Urinary bladder (tissue), 3 donors: ENCODE measurements at regions not wholly inside any gene's neighbourhood (a gene's known extent, or its start where the extent isn't known, plus 50 kb on each side); places are given as distances from the start of the nearest gene placed in this dataset.

ENCODE experiments used
- DNase-seq: peaks from one replicate; pipeline ENCODE4 v3.0.0-alpha.2; 2015; ENCODE audit errors: extremely low spot score
- H3K27ac ChIP-seq: one replicate; pipeline ENCODE4 v1.5.1; 2013; ENCODE audit warnings: low read depth, mild to moderate bottlenecking, moderate library complexity
- H3K36me3 ChIP-seq: one replicate; pipeline ENCODE4 v1.6.1; 2013; ENCODE audit warnings: mild to moderate bottlenecking, moderate library complexity; ENCODE audit not compliant: insufficient read depth
- H3K4me1 ChIP-seq: one replicate; pipeline ENCODE4 v1.6.1; 2013; ENCODE audit warnings: mild to moderate bottlenecking, moderate library complexity; ENCODE audit not compliant: insufficient read depth
- H3K4me3 ChIP-seq: one replicate; pipeline ENCODE4 v1.5.1; 2013; ENCODE audit warnings: low read depth, low read length
- WGBS: extraction: QIAGEN DNeasy Blood & Tissue Kit; methylation state at CpG from one replicate; pipeline ENCODE4 v1.1.7; 2013; 5-methylcytosine and 5-hydroxymethylcytosine counted together
- donor health status: healthy with polysubstance abuse.
- donor health status: healthy.

DNA sequence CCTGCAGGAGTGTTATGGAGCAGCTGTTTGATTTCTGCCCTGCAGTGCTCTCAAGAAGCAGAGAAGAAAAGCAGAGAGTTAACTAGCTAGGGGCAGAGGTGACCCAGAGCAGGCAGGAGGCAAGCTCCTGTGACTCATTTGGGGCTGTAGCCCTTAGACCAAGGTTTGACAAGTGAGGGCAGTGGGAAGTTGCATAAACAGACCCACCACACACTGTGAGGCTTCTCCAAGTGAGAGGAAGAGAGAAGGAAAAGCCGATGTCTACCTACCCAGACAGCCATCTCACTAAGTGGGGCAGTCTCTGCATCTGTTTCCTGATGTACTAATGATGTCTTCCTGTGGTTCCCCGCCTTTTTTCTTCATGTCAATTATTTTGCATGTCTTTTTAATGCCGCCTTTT is 159.9 kb upstream of the NR5A2 start:
- no peaks in the 10 kb centered on the region for H3K36me3 ChIP-seq
- WGBS = 65% methylated on average over 3 of the region's 3 CpGs
- no peak overlapping the region for H3K4me3 ChIP-seq
- no peak overlapping the region for H3K27ac ChIP-seq
- no peak for DNase-seq
- no peaks in the 10 kb centered on the region for H3K4me1 ChIP-seq

GRCh38 chr1:199868777-199869176 is 158.7 kb upstream of the NR5A2 start:
- Histone ChIP-seq H3K4me1 (no peaks in the 10 kb centered on the region), H3K36me3 (no peaks in the 10 kb centered on the region), H3K4me3 (no peak overlapping the region), H3K27ac (no peak overlapping the region)
- 59% methylated on average over 3 of the region's 3 CpGs for WGBS
- no peak for DNase-seq

DNA sequence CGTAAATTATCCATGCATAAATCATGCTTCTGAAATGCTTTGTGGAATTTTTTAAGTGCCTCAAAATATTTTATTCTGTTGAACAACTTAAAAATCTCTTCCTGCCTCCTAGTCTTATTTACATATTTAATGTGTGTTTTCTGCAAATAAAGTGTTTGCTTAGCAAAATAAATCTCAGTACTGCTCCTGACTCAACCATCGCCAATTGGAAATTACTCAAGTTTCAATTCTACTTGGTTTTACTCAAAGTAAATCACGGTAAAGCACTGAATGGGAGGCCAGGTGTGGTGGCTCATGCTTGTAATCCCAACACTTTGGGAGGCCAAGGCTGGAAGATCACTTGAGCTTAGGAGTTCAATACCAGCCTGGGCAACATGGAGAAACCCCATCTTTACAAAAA is 152.2 kb upstream of the NR5A2 start:
- Histone ChIP-seq H3K4me1 (no peaks in the 10 kb centered on the region), H3K27ac (no peak overlapping the region), H3K36me3 (no peaks in the 10 kb centered on the region), H3K4me3 (no peak overlapping the region)
- DNase-seq = no peak
- 86% methylated on average over 3 of the region's 3 CpGs for WGBS

DNA sequence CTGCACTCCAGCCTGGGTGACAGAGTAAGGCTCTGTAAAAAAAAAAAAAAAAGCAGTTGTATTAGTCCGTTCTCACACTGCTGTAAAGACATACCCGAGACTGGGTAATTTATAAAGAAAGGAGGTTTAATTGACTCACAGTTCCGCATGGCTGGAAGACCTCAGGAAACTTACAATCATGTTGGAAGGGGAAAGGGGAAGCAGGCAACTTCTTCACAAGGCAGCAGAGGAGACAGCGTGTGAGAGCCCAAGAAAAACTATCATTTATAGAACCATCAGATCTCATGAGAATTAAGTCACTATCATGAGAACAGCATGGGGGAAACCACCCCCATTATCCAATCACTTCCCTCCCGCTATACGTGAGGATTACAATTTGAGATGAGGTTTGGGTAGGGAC is 151.7 kb upstream of the NR5A2 start:
- no peaks in the 10 kb centered on the region for H3K36me3 ChIP-seq
- no peaks in the 10 kb centered on the region for H3K4me1 ChIP-seq
- DNase-seq = no peak
- H3K4me3 ChIP-seq = no peak overlapping the region
- no peak overlapping the region for H3K27ac ChIP-seq
- WGBS = 84% methylated on average over 6 of the region's 6 CpGs

DNA sequence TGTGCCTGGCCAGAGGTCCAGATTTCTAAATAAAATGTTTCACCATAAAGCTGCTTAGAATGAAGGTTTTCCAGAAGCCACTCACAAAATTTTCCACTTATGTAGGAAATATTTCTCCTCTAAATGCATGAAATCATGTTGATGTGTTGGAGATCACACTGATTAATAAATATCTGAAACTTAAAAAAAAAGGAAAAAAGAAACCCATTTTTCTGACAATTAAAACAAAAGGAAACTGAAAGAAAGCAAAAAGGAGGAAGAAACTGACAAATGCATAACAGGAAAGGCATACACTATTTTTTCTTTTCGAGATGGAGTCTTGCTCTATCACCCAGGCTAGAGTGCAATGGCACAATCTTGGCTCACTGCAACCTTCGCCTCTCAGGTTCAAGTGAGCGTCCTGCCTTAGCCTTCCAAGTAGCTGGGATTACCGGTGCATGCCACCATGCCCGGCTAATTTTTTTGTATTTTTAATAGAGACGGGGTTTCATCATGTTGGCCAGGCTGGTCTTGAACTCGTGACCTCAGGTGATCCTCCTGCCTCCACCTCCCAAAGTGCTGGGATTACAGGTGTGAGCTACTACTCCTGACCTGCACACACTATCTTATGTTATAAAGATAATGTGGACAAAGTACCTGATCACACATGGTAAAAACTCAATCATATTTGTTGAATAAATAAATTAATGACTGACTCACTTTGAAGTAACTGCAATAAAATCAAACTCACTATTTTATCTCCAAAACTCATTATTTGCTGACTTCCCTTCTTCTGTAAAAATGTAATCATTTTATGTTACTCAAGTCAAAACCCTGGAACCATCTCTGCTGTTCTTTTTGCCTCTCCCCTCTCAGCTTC is 149.8 kb upstream of the NR5A2 start:
- H3K27ac ChIP-seq = no peak overlapping the region
- no peaks in the 10 kb centered on the region for H3K4me1 ChIP-seq
- no peak overlapping the region for H3K4me3 ChIP-seq
- DNase-seq = no peak
- 85% methylated on average over 7 of the region's 7 CpGs for WGBS
- H3K36me3 ChIP-seq = no peaks in the 10 kb centered on the region

DNA sequence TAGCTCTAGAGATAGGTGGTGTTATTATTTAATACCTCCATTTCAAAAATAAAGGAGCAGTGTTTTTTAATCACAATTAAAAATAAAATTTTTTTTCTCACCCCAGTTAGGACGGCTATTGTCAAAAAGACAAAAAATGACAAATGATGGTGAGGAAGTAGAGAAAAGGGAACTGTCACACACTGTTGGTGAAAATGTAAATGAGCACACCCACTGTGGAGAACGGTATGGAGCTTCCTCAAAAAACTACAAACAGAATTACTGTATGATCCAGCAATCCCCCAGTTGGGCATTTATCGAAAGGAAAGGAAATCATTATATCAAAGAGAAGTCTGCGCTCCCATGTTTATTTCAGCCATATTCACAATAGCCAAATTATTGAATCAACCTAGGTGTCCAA is 148.7 kb upstream of the NR5A2 start:
- 77% methylated on average over 4 of the region's 4 CpGs for WGBS
- Histone ChIP-seq H3K36me3 (no peaks in the 10 kb centered on the region), H3K4me3 (no peak overlapping the region), H3K4me1 (no peaks in the 10 kb centered on the region), H3K27ac (no peak overlapping the region)
- DNase-seq = no peak

DNA sequence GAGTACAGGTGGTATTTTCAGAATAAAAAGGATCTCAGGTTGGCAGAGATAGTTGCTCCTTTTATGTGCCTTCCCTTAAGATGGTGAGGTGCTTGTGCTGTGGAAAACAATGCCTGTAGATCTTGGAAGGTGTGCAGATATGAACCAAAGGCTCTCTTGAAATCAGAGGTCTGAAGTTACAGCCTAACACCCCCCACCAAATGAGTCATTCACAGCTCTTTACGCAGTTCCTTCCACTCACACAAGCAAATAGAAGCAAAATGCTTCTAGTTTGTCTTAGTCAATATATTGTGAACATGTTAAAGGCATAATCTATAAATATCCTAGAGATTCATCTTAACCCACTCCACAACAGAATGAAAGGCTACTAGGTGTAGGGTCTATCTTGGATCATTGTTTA is 128.9 kb upstream of the NR5A2 start:
- 88% methylated on average over 1 of the region's 1 CpG for WGBS
- DNase-seq = no peak

DNA sequence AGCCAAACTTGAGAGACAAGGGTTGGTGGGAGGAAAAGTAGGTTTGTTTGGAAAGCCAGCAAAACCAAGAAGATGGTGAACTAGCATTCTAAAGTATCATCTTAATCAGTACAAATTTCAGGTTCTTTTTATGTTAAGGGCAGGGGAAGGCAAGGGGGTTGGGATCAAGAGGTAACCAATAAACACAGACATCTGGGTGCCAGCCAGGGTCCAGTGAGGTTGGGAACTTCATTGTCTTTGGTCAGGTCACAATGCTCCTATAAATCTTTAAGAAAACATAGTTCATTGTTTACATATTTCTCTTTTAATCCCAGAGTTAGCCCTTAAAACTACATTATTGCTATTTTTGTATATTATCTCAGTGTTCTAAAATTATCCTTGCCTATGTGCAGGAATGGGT is 126.2 kb upstream of the NR5A2 start:
- DNase-seq = no peak
- H3K4me1 ChIP-seq = no peaks in the 10 kb centered on the region
- no peaks in the 10 kb centered on the region for H3K36me3 ChIP-seq
- H3K4me3 ChIP-seq = no peak overlapping the region
- H3K27ac ChIP-seq = no peak overlapping the region

More for the DNA sequence above, 128.9 kb upstream of the NR5A2 start:
- Histone ChIP-seq H3K36me3 (no peaks in the 10 kb centered on the region), H3K27ac (no peak overlapping the region), H3K4me1 (no peaks in the 10 kb centered on the region), H3K4me3 (no peak overlapping the region)

GRCh38 chr1:199907361-199907760 is 120.1 kb upstream of the NR5A2 start:
- DNase-seq = no peak
- Histone ChIP-seq H3K36me3 (no peaks in the 10 kb centered on the region), H3K27ac (no peak overlapping the region), H3K4me3 (no peak overlapping the region), H3K4me1 (no peaks in the 10 kb centered on the region)
- WGBS = 71% methylated on average over 2 of the region's 2 CpGs

DNA sequence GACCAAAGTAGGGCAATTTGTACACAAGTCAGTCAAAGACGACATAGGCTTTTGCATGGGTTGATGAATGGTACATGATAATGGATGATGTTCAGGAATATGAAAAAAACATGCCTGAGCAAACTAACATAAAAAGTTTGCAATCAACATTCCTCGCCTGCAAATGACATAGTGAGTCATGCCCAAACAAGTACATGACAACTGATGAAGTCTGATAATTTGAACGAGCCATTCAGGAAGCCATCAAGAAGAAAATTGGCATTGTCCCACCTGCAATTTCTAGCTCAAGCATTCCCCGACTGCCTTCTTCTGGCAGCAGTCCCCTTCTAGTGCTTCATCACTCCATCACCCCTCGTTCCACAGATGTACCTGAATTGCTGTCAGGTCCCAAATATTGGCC is 118.4 kb upstream of the NR5A2 start:
- Histone ChIP-seq H3K4me3 (no peak overlapping the region), H3K36me3 (no peaks in the 10 kb centered on the region), H3K27ac (no peak overlapping the region), H3K4me1 (no peaks in the 10 kb centered on the region)
- no peak for DNase-seq
- 61% methylated on average over 5 of the region's 5 CpGs for WGBS

GRCh38 chr1:199913318-199913717 is 114.2 kb upstream of the NR5A2 start:
- no peaks in the 10 kb centered on the region for H3K36me3 ChIP-seq
- H3K4me1 ChIP-seq = no peaks in the 10 kb centered on the region
- no peak for DNase-seq
- H3K4me3 ChIP-seq = no peak overlapping the region
- H3K27ac ChIP-seq = no peak overlapping the region
- whole genome bisulfite sequencing = 44% methylated on average over 3 of the region's 3 CpGs

DNA sequence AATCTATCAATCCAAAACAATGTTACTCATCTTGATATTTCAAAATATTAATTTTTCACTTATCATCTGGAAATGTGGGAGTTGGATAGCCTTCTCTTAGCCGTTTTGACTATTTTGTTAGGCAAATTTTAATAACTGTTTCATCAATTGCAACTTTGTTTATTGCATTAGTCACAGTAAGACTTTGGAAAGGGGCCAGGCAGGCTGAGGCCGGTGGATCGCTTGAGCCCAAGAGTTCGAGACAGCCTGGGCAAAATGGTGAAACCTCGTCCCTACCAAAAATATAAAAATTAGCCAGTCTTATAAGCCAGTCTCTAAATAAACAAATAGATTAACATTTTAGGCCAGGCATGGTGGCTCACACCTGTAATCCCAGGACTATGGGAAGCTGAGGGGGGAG is 113.0 kb upstream of the NR5A2 start:
- WGBS = 69% methylated on average over 5 of the region's 5 CpGs

DNA sequence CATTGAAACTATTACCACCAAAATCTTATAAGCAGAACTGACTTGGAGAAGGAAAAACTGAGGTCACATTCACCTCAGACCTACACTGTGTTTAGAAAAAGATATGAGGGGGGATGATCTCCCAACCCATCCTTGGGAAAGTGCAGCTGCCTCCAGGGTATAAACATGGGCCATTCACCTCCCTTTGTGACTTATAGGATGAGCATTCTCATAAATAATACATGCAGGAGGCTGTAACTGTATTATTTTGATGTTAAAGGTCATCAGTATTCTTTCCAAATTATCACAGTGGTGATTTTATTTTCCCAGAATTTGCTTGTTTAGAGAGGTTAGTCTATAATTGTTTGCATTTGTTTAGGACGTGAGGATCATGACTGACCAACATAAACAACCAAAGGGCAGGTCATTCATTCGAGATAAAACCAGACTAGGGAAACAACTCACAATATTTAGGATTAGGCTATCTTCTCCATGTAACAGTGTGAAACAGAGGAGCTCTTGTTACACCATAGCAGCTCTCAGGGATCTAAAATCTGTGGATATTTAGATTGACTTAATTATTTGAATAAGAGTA is 109.2 kb upstream of the NR5A2 start:
- H3K36me3 ChIP-seq = no peaks in the 10 kb centered on the region
- no peaks in the 10 kb centered on the region for H3K4me1 ChIP-seq
- 18% methylated on average over 2 of the region's 2 CpGs for WGBS
- no peak overlapping the region for H3K4me3 ChIP-seq
- no peak for DNase-seq
- no peak overlapping the region for H3K27ac ChIP-seq

More for the DNA sequence above, 113.0 kb upstream of the NR5A2 start:
- Histone ChIP-seq H3K36me3 (no peaks in the 10 kb centered on the region), H3K4me3 (no peak overlapping the region), H3K27ac (no peak overlapping the region), H3K4me1 (no peaks in the 10 kb centered on the region)
- DNase-seq = no peak

DNA sequence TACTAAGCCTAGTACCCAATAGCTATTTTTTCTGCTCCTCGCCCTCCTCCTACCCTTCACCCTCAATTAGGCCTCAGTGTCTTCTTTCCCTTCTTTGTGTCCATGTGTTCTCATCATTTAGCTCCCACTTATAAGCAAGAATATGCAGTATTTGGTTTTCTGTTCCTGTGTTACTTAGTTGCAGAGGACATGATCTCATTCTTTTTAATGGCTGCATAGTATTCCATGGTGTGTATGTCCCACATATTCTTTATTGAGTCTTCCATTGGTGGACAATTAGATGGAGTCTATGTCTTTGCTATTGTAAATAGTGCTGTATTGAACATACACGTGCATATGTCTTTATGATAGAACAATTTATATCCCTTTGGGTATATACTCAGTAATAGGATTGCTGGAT is 106.9 kb upstream of the NR5A2 start:
- 87% methylated on average over 2 of the region's 2 CpGs for WGBS
- Histone ChIP-seq H3K4me3 (no peak overlapping the region), H3K36me3 (no peaks in the 10 kb centered on the region), H3K4me1 (no peaks in the 10 kb centered on the region), H3K27ac (no peak overlapping the region)
- no peak for DNase-seq
